ENCODE measurements at regions not wholly inside any gene's neighbourhood (a gene's known extent, or its start where the extent isn't known, plus 50 kb on each side); places are given as distances from the start of the nearest gene placed in this dataset.

- TF ChIP-seq CTCF (conservative IDR thresholded peaks at IDR 0.05) (no peak), ZFX (IDR thresholded peaks at IDR 0.05) (no peak)
- H3K27ac ChIP-seq = no peak overlapping the region
Measured at GRCh38 chr3:187996609-187997008, 157.3 kb upstream of the LPP start.

GRCh38 chr3:187997490-187997889 is 156.5 kb upstream of the LPP start:
- no peak for TF ChIP-seq ZFX (IDR thresholded peaks at IDR 0.05)
- no peak for TF ChIP-seq CTCF (conservative IDR thresholded peaks at IDR 0.05)

GRCh38 chr3:187997946-187998561 is 155.9 kb upstream of the LPP start:
- H3K27ac ChIP-seq = no peak overlapping the region
- no peak for TF ChIP-seq ZFX (IDR thresholded peaks at IDR 0.05)
- TF ChIP-seq CTCF (conservative IDR thresholded peaks at IDR 0.05) = no peak

More at GRCh38 chr3:187997490-187997889, 156.5 kb upstream of the LPP start:
- H3K27ac ChIP-seq = no peak overlapping the region

GRCh38 chr3:187998611-187999010 is 155.3 kb upstream of the LPP start:
- TF ChIP-seq ZFX (IDR thresholded peaks at IDR 0.05) (no peak), CTCF (conservative IDR thresholded peaks at IDR 0.05) (no peak)
- no peak overlapping the region for H3K27ac ChIP-seq

GRCh38 chr3:187999821-188000220 is 154.1 kb upstream of the LPP start:
- no peak overlapping the region for H3K27ac ChIP-seq
- TF ChIP-seq ZFX (IDR thresholded peaks at IDR 0.05) (no peak), CTCF (conservative IDR thresholded peaks at IDR 0.05) (no peak)

- TF ChIP-seq ZFX (IDR thresholded peaks at IDR 0.05) (no peak), CTCF (conservative IDR thresholded peaks at IDR 0.05) (no peak)
- H3K27ac ChIP-seq = no peak overlapping the region
Measured at GRCh38 chr3:188000361-188000861, 153.5 kb upstream of the LPP start.

- no peak overlapping the region for H3K27ac ChIP-seq
Measured at GRCh38 chr3:188001093-188001492, 152.9 kb upstream of the LPP start.

More at GRCh38 chr3:188001093-188001492, 152.9 kb upstream of the LPP start:
- TF ChIP-seq ZFX (IDR thresholded peaks at IDR 0.05) (no peak), CTCF (conservative IDR thresholded peaks at IDR 0.05) (no peak)
